SHP77 treated with DMSO at 0.1 percent for 48 hours (cell line): ENCODE measurements at regions not wholly inside any gene's neighbourhood (a gene's known extent, or its start where the extent isn't known, plus 50 kb on each side); places are given as distances from the start of the nearest gene placed in this dataset.
"Not testable (repeated sequence)": the region's sequence is repeated elsewhere in the genome, so short reads cannot be mapped to it uniquely, and the experiment has no call there.

Experiments
- DNase-seq: peaks from one replicate; lab custom pipeline; 2025; lab: John Stamatoyannopoulos, UW

DNA sequence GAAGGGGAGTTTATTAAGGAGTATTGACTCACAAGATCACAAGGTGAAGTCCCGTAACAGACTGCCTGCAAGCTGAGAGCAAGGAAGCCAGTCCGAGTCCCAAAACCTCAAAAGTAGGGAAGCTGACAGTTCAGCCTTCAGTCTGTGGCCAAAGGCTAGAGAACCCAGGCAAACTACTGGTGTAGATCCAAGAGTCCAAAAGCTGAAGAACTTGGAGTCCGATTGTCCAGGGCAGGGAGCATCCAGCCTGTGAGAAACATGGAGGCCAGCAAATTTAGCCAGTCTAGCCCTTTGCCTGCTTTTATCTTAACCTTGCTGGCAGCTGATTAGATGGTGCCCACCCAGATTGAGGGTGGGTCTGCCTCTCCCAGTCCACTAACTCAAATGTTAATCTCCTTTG is 621.9 kb upstream of the ITGA1 start:
- not testable (repeated sequence) for DNase-seq

DNA sequence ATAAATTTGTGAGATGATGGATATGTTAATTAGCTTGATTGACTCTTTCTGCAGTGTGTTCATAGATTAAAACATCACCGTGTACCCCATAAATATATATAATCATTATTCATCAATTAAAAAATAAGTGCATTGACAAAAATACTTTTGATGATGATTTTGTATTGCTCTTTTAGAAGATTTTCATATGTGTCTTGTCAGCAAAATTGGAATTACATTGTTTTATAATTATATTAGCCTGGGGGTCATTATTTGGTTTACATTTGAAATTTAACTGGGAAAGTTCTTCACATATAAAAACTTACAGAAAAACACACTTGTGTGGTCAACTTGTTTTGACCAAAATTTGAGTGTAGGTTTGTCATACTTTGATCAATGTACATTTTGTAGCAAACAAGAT is 614.6 kb upstream of the ITGA1 start:
- DNase-seq: no peak

DNA sequence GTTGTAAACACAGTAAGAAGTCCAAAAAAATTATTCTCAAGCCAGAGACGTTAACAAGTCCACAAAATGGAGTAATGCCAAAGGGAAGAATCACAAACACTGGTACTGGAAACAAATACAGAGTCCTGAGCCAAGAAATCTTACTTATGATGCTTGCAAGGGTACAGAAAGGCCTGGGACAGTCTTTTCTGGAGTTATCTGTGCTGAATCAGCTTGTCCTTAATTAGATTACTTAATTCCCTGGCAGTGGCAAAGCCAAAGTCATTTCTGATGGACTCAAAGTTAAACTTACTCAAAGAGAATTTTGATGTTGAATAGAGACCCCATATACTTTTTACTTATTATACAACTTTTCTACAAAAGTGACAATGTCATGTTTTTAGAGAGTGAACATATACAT is 610.5 kb upstream of the ITGA1 start:
- no peak for DNase-seq

DNA sequence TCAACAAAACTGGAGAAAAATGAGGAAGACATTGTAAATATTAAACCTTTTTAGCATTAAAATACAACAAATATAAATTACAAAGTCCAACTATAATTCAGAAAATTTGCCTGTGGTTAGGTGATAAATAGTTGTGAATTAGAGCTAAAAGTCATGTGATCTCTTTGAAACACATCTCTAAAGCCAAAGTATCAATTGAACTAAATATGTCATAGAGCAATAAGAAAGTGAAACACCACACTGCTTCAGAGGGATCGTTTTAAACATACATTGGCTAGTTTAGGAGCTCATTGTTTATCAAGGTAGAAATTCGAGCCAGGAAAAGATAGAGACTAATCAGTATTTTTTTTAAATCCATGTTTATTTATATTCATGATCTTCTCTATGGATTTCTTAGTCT is 606.3 kb upstream of the ITGA1 start:
- no peak for DNase-seq

DNA sequence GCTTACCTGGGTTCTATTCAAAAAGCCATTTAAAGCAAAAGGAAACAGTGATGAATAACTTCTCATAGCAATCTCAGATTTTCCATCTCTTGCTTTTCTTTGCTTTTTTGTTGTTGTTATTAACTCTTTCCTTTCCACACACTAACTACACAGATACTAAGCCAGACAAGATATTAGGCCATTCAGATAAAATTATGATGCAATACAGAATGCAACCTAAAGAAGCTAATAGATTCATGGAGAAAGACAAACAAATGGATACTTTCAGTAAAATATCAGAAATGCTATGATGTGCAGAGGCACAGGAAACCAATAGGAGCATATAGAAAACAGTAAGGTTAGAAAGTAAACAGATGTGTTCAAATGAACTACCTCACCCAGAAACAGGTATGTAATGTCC is 597.0 kb upstream of the ITGA1 start:
- no peak for DNase-seq

DNA sequence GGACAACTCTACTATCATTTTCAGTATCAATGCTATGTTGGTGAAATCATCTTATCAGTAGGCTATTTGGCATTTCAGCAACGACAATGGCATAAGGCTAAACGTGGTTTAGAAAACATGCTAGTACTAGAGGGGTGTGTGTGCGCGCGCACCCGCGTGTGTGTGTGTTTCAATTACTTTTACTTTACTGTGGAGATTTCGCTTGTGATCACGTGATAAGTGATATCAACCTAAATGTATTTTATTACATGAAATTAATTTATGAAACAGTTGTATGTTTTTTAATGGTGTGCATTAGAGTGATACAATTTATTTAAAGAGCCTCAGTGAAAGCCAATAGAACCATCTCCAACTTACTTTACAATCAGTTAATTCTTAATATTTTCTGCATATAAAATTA is 587.9 kb upstream of the ITGA1 start:
- no peak for DNase-seq

DNA sequence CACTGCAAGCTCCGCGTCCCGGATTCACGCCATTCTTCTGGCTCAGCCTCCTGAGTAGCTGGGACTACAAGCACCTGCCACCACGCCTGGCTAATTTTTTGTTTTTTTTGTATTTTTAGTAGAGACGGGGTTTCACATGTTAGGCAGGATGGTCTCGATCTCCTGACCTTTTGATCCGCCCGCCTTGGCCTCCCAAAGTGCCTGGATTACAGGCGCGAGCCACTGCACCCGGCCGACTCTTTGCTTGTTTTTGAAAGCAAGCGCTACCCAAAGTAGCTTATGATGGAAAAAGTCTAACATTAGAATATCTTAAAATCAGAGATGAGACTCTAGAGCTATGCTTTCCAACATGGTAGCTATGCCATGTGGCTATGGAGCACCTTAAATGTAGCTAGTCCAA is 585.5 kb upstream of the ITGA1 start:
- no peak for DNase-seq

DNA sequence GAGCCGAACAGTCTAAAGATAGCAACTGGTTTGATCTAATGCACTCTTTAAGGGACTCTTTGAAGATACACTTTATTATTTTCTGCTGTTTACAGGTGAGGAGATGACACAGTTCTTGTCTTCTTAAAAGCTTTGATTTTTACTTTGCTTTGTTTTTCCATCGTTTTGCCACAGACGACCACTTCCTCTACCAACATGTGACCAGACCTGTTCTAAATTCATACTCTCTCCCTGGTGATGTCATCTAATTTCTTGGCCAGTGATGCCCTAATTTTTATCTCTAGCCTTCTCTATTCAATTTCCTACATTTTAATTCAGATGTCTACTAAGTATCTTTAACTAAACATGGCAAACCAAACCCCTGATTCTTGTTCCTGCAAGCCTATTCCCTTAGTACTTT is 583.4 kb upstream of the ITGA1 start:
- DNase-seq: no peak
